ENCODE measurements at regions not wholly inside any gene's neighbourhood (a gene's known extent, or its start where the extent isn't known, plus 50 kb on each side); places are given as distances from the start of the nearest gene placed in this dataset.

- no peaks in the 10 kb centered on the region for H3K9me3 Mint-ChIP-seq
- H3K27me3 Mint-ChIP-seq (ENCODE audit: insufficient read depth) = peaks cover 31% of the 10 kb centered on the region
- H3K27ac Mint-ChIP-seq = no peak overlapping the region
- H3K4me3 Mint-ChIP-seq = no peak overlapping the region
- no peak for TF ChIP-seq CTCF (IDR thresholded peaks at IDR 0.05)
- DNase-seq = no peak
- no peaks in the 10 kb centered on the region for H3K4me1 Mint-ChIP-seq (ENCODE audit: low read depth)
- no peaks in the 10 kb centered on the region for H3K36me3 Mint-ChIP-seq (ENCODE audit: low read depth)
Observed at GRCh38 chr11:96447208-96448110, 57.6 kb downstream of the JRKL start.

GRCh38 chr11:96448225-96448624 is 58.4 kb downstream of the JRKL start:
- Mint-ChIP-seq H3K27ac (no peak overlapping the region), H3K27me3 (ENCODE audit: insufficient read depth) (peaks cover 26% of the 10 kb centered on the region), H3K4me1 (ENCODE audit: low read depth) (no peaks in the 10 kb centered on the region), H3K4me3 (no peak overlapping the region), H3K9me3 (no peaks in the 10 kb centered on the region), H3K36me3 (ENCODE audit: low read depth) (no peaks in the 10 kb centered on the region)
- no peak for DNase-seq
- no peak for TF ChIP-seq CTCF (IDR thresholded peaks at IDR 0.05)

GRCh38 chr11:96456111-96456510 is 66.3 kb downstream of the JRKL start:
- no peaks in the 10 kb centered on the region for H3K36me3 Mint-ChIP-seq (ENCODE audit: low read depth)
- H3K27me3 Mint-ChIP-seq (ENCODE audit: insufficient read depth) = no peaks in the 10 kb centered on the region; the same call in 1 of the 2 replicates
- no peak overlapping the region for H3K4me3 Mint-ChIP-seq
- no peaks in the 10 kb centered on the region for H3K4me1 Mint-ChIP-seq (ENCODE audit: low read depth)
- H3K27ac Mint-ChIP-seq = no peak overlapping the region
- TF ChIP-seq CTCF (IDR thresholded peaks at IDR 0.05) = no peak
- DNase-seq = no peak
- no peaks in the 10 kb centered on the region for H3K9me3 Mint-ChIP-seq

GRCh38 chr11:96459751-96460150 is 69.9 kb downstream of the JRKL start:
- no peaks in the 10 kb centered on the region for H3K9me3 Mint-ChIP-seq
- DNase-seq = no peak
- H3K4me3 Mint-ChIP-seq = no peak overlapping the region
- peaks cover 2% of the 10 kb centered on the region for H3K27me3 Mint-ChIP-seq (ENCODE audit: insufficient read depth)
- no peaks in the 10 kb centered on the region for H3K36me3 Mint-ChIP-seq (ENCODE audit: low read depth)
- TF ChIP-seq CTCF (IDR thresholded peaks at IDR 0.05) = no peak
- H3K4me1 Mint-ChIP-seq (ENCODE audit: low read depth) = no peaks in the 10 kb centered on the region
- H3K27ac Mint-ChIP-seq = no peak overlapping the region

GRCh38 chr11:96461871-96462270 is 72.1 kb downstream of the JRKL start:
- no peak for DNase-seq
- H3K27me3 Mint-ChIP-seq (ENCODE audit: insufficient read depth) = peaks cover 2% of the 10 kb centered on the region
- TF ChIP-seq CTCF (IDR thresholded peaks at IDR 0.05) = no peak
- no peaks in the 10 kb centered on the region for H3K4me1 Mint-ChIP-seq (ENCODE audit: low read depth)
- no peaks in the 10 kb centered on the region for H3K36me3 Mint-ChIP-seq (ENCODE audit: low read depth)
- H3K4me3 Mint-ChIP-seq = no peak overlapping the region
- H3K9me3 Mint-ChIP-seq = no peaks in the 10 kb centered on the region
- H3K27ac Mint-ChIP-seq = no peak overlapping the region
